DMS79 treated with DMSO at 0.1 percent for 48 hours (cell line): ENCODE measurements at regions not wholly inside any gene's neighbourhood (a gene's known extent, or its start where the extent isn't known, plus 50 kb on each side); places are given as distances from the start of the nearest gene placed in this dataset.
"Not testable (repeated sequence)": the region's sequence is repeated elsewhere in the genome, so short reads cannot be mapped to it uniquely, and the experiment has no call there.

Source experiments
- DNase-seq: peaks from one replicate; lab custom pipeline; 2025; lab: John Stamatoyannopoulos, UW

- no peak for DNase-seq
Measured at GRCh38 chr14:23861666-23862065, 91.9 kb upstream of the DHRS4 start.

GRCh38 chr14:23862513-23862912, 91.1 kb upstream of the DHRS4 start:
- DNase-seq, result no peak

- DNase-seq, result no peak
Measured at GRCh38 chr14:23863836-23864235, 89.7 kb upstream of the DHRS4 start.

- no peak for DNase-seq
Measured at GRCh38 chr14:23864259-23864658, 89.3 kb upstream of the DHRS4 start.

- DNase-seq, result no peak
Measured at GRCh38 chr14:23864861-23865260, 88.7 kb upstream of the DHRS4 start.

GRCh38 chr14:23865502-23865901, 88.1 kb upstream of the DHRS4 start:
- peak; percentile 78 for DNase-seq

GRCh38 chr14:23866269-23866668, 87.3 kb upstream of the DHRS4 start:
- no peak for DNase-seq

- DNase-seq, result no peak
Measured at GRCh38 chr14:23869078-23869719, 84.4 kb upstream of the DHRS4 start.

GRCh38 chr14:23876160-23876750, 77.3 kb upstream of the DHRS4 start:
- DNase-seq, result no peak

- no peak for DNase-seq
Measured at GRCh38 chr14:23877111-23877510, 76.5 kb upstream of the DHRS4 start.

- no peak for DNase-seq
Measured at GRCh38 chr14:23877538-23878180, 75.9 kb upstream of the DHRS4 start.

- no peak for DNase-seq
Measured at GRCh38 chr14:23881282-23881681, 72.3 kb upstream of the DHRS4 start.

- no peak for DNase-seq
Measured at GRCh38 chr14:23883684-23884540, 69.7 kb upstream of the DHRS4 start.

GRCh38 chr14:23884541-23884904, 69.0 kb upstream of the DHRS4 start:
- no peak for DNase-seq

- no peak for DNase-seq
Measured at GRCh38 chr14:23887536-23887935, 66.0 kb upstream of the DHRS4 start.

GRCh38 chr14:23891717-23892116, 61.9 kb upstream of the DHRS4 start:
- DNase-seq, result not testable (repeated sequence)

GRCh38 chr14:23892289-23892688, 61.3 kb upstream of the DHRS4 start:
- not testable (repeated sequence) for DNase-seq

GRCh38 chr14:23894362-23895052, 59.1 kb upstream of the DHRS4 start:
- no peak for DNase-seq

GRCh38 chr14:23895053-23895419, 58.5 kb upstream of the DHRS4 start:
- DNase-seq, result no peak

GRCh38 chr14:23895480-23895879, 58.1 kb upstream of the DHRS4 start:
- DNase-seq, result no peak

- no peak for DNase-seq
Measured at GRCh38 chr14:23896609-23897153, 56.9 kb upstream of the DHRS4 start.

GRCh38 chr14:23897291-23897690, 56.3 kb upstream of the DHRS4 start:
- DNase-seq, result not testable (repeated sequence)
